HG03565 (cell line): ENCODE measurements at regions not wholly inside any gene's neighbourhood (a gene's known extent, or its start where the extent isn't known, plus 50 kb on each side); places are given as distances from the start of the nearest gene placed in this dataset.
"Not testable (repeated sequence)": the region's sequence is repeated elsewhere in the genome, so short reads cannot be mapped to it uniquely, and the experiment has no call there.

Source experiments
- ATAC-seq: cut with Tn5 transposase; IDR thresholded peaks from one replicate; pipeline ENCODE4 v1.9.1; 2021; ENCODE audit warnings: mild to moderate bottlenecking, moderate library complexity; ENCODE audit not compliant: unreplicated experiment

- no peak for ATAC-seq
Observed at GRCh38 chr1:98575955-98576354, 85.6 kb upstream of the SNX7 start.

- ATAC-seq, result no peak
Observed at GRCh38 chr1:98565951-98566350, 95.6 kb upstream of the SNX7 start.

GRCh38 chr1:98559291-98559690 is 102.2 kb upstream of the SNX7 start:
- no peak for ATAC-seq

GRCh38 chr1:98557895-98558294 is 103.6 kb upstream of the SNX7 start:
- no peak for ATAC-seq

- no peak for ATAC-seq
Observed at GRCh38 chr1:98556521-98557158, 104.9 kb upstream of the SNX7 start.

GRCh38 chr1:98555814-98556213 is 105.7 kb upstream of the SNX7 start:
- ATAC-seq, result no peak

GRCh38 chr1:98552576-98553074 is 108.9 kb upstream of the SNX7 start:
- ATAC-seq, result not testable (repeated sequence)

- no peak for ATAC-seq
Observed at GRCh38 chr1:98550076-98550475, 111.4 kb upstream of the SNX7 start.

- no peak for ATAC-seq
Observed at GRCh38 chr1:98546319-98546718, 115.2 kb upstream of the SNX7 start.

GRCh38 chr1:98538106-98538505 is 123.4 kb upstream of the SNX7 start:
- ATAC-seq, result no peak

- no peak for ATAC-seq
Observed at GRCh38 chr1:98523256-98523655, 138.3 kb upstream of the SNX7 start.

GRCh38 chr1:98516306-98516705 is 145.2 kb upstream of the SNX7 start:
- no peak for ATAC-seq

- no peak for ATAC-seq
Observed at GRCh38 chr1:98515744-98516143, 145.8 kb upstream of the SNX7 start.

GRCh38 chr1:98512216-98512615 is 149.3 kb upstream of the SNX7 start:
- ATAC-seq, result not testable (repeated sequence)

GRCh38 chr1:98503771-98504170 is 157.8 kb upstream of the SNX7 start:
- no peak for ATAC-seq

GRCh38 chr1:98502937-98503336 is 158.6 kb upstream of the SNX7 start:
- ATAC-seq, result no peak

- no peak for ATAC-seq
Observed at GRCh38 chr1:98500324-98500723, 161.2 kb upstream of the SNX7 start.

- ATAC-seq, result no peak
Observed at GRCh38 chr1:98498651-98499050, 162.9 kb upstream of the SNX7 start.

- no peak for ATAC-seq
Observed at GRCh38 chr1:98497497-98497896, 164.0 kb upstream of the SNX7 start.

GRCh38 chr1:98496256-98496995 is 165.1 kb upstream of the SNX7 start:
- ATAC-seq, result no peak

GRCh38 chr1:98493469-98493868 is 168.1 kb upstream of the SNX7 start:
- ATAC-seq, result no peak

GRCh38 chr1:98490099-98490498 is 171.4 kb upstream of the SNX7 start:
- no peak for ATAC-seq
